ENCODE measurements at regions not wholly inside any gene's neighbourhood (a gene's known extent, or its start where the extent isn't known, plus 50 kb on each side); places are given as distances from the start of the nearest gene placed in this dataset.

GRCh38 chr10:29826221-29826620 is 191.4 kb upstream of the SVIL start:
- CTCF ChIA-PET, result interaction anchor here (1.2 kb wide), 1 partner anchor 35 kb away, joined by 3 read pairs; no protein-coding TSS in a partner anchor
- POLR2A ChIA-PET, result no interaction called here

More at GRCh38 chr10:29826221-29826620, 191.4 kb upstream of the SVIL start:
- H3K4me1 ChIP-seq (ENCODE audit: control insufficient read depth in 1 of 2, insufficient read depth in 2 of 2, low read depth in 1 of 2, low read length in 1 of 2), result peaks cover 0 to 3% of the 10 kb centered on the region in 2 experiments; a peak in 1 of 4 replicates
- H3K36me3 ChIP-seq (replicated peaks in 1 of 2; ENCODE audit: control insufficient read depth in 1 of 2, insufficient read depth in 2 of 2, low read length in 1 of 2), result no peaks in the 10 kb centered on the region
- no peaks in the 10 kb centered on the region for H3K9me3 ChIP-seq
- H3K27me3 ChIP-seq (ENCODE audit: insufficient read depth), result no peaks in the 10 kb centered on the region
- H3K79me2 ChIP-seq (ENCODE audit: insufficient read depth), result no peaks in the 10 kb centered on the region
- no peak overlapping the region for H3K4me2 ChIP-seq
- H3K27ac ChIP-seq (ENCODE audit: low read depth in 2 of 2, low read length in 1 of 2), result no peak overlapping the region
- H4K20me1 ChIP-seq (ENCODE audit: insufficient read depth), result no peaks in the 10 kb centered on the region
- TF ChIP-seq RXRA (IDR thresholded peaks at IDR 0.05; ENCODE audit: borderline replicate concordance, low read depth), result no peak
- TF ChIP-seq SMC3 (IDR thresholded peaks at IDR 0.05; ENCODE audit: low read depth, low read length), result no peak
- TF ChIP-seq PBX3 (IDR thresholded peaks at IDR 0.05), result no peak
- TF ChIP-seq MAX (IDR thresholded peaks at IDR 0.05; ENCODE audit: low read depth), result no peak
- TF ChIP-seq GATA2 (CRISPR knock-in tag; IDR thresholded peaks at IDR 0.05), result no peak
- TF ChIP-seq USF2 (IDR thresholded peaks at IDR 0.05; ENCODE audit: borderline replicate concordance, low read depth, low read length), result no peak
- no peak for TF ChIP-seq IRF3 (IDR thresholded peaks at IDR 0.05; ENCODE audit: low read depth, low read length)
- no peak for TF ChIP-seq ZBTB33 (IDR thresholded peaks at IDR 0.05; ENCODE audit: borderline replicate concordance, low read depth)
- H3K4me3 ChIP-seq (ENCODE audit: low read depth in 2 of 2, low read length in 1 of 2), result no peak overlapping the region
- no peaks in the 10 kb centered on the region for H3K9me2 ChIP-seq
- H3F3A ChIP-seq (replicated peaks; ENCODE audit: insufficient read depth), result no peaks in the 10 kb centered on the region
- no peak overlapping the region for H2AFZ ChIP-seq (ENCODE audit: low read depth)
- no peak overlapping the region for H3K9ac ChIP-seq
- DNase-seq, result no peak
- 100% methylated on average over 5 of the region's 5 CpGs for WGBS (ENCODE audit: low lambda C conversion rate)

Measured in SK-N-SH (cell line).